SIG-M5 treated with dmso at 0.1 percent for 504 hours (cell line): ENCODE measurements at regions not wholly inside any gene's neighbourhood (a gene's known extent, or its start where the extent isn't known, plus 50 kb on each side); places are given as distances from the start of the nearest gene placed in this dataset.

Source experiments
- DNase-seq: peaks from one replicate; lab custom pipeline; 2025; ENCODE audit not compliant: unreplicated experiment; lab: John Stamatoyannopoulos, UW

DNA sequence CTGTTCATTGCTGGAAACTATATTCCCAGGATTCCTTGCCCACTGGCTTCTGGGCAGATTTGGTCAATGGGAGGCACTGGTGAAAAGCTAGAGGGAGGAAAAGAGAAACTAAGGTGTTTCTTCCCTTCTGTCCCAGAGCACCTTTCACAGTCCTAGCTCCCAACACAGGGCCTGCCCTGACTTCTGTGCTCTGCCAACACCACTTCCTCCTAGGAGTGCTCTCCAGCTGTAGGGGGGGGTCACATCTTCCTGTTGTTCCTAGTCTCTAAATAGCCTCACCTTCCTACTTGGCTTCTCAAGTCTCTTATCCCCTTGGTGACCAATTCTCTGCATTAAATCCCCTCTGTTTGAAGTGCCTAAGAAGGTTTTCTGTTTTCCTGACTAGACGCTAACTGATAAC lies 115.4 kb downstream of the ADRB2 start:
- no peak for DNase-seq

DNA sequence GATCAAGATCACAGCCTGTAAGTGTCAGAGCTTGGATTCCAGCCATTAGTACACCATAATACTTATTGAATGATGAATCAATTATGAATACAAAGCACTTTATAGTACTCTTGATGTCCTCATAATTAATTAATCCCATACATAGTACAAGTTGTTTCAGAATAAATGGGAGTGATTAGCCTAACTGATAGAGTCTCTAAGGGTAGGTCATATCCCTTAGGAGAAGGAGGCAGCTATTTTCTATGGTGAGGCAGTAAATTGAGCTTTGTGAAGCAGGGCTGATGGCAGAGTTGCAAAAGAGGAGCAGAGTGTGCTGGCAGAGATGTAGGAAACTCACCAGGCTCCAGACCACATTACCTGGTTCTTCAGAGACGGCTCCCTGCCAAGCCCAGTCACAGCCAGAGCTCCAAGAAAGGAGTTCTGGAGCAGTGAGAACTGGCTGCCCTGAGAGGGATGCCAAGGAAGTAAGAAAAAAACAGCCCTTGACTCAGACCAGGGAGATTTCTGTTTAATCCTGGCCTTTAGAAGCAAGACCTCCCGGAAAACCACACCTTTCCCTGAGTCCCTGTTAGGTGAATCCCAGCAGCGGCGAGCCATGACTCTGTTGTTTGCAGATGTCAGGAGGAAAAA lies 112.9 kb downstream of the SH3TC2 start:
- DNase-seq: no peak

DNA sequence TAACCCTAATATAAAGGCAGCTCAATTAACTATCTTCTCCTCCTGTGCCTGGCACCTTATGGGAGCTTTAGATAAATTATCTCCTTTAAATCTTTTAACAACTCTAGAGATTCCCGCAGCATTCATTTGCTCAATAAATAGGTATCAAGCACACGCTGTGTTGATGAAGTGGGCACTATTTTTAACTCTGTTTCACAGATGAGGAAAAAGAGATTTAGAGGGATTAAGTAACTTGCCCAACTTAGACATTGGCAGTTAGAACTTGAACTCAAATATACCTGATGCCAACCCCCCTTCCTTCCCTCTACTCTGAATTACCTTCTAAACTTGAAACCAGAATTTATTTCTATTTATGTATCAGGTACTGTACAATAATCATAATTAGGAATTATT lies 112.4 kb downstream of the SH3TC2 start:
- DNase-seq: no peak

DNA sequence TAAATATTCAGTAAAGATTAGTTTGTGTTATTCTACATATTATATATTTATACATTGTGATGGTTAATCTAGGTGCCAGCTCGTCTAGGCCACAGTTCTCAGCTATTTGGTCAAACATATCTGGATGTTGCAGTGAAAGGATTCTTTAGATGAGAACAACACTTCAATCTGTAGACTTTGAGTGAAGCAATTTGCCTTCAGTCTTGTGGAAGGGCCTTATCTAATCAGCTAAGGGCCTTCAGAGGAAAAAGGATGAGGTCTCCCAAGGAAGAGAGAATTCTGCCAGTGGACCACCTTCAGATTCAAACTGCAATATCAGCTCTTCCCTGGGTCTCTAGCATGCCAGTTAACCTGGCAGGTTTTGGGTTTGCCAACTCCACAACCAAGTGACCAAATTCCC lies 112.0 kb downstream of the SH3TC2 start:
- DNase-seq: no peak

DNA sequence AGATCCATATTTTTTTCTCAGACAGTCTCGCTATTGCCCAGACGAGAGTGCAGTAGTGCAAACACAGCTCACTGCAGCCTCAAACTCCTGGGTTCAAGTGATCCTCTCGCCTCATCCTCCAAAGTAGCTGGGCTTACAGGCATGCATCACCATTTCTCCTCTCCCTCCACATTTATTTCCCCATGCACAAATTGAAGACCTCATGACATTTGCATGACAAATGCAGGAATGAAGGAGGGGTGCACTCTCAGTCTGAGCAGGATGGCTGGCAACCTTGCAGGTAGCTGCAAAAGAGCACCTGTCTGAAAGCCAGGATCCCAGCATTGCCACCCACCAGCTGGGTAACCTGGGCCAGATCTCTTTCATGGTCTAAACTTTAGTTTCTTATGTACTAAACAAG lies 111.2 kb downstream of the SH3TC2 start:
- DNase-seq: no peak

DNA sequence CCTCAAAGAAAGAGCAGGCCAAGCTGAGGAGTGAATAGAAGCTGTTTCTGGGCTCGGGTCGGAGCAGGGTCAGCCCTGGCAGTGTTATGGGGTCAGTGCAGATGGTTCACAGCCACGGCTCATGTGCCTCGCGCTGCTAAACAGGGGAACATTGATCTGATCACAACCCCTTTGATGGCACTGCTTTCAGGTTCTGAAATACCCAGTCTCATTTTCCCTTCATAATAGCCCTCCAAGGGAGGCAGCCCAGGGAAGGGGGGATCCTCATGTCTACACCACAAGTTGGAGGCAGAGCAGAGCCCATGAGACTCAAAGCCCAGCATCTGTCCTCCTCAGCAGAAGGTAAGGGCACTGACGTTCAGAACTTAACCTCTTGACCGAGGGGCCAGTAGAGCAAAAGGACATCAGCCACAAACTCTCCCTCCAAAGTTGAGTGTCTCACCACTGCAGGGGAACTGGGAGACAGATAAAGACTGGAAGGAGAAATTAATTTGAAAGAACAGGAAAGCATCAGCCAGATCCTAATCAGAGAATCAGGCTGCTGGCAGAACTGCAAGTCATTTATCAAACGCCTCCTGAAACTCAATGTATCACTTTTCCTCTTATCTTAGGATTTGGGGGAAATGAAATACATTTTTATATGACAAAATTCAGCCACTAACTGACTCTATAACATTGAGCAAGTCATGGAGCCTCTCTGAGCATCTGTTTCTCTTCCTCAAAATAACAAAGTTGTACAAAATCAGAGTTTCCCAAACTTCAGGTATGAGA lies 110.6 kb downstream of the SH3TC2 start:
- no peak for DNase-seq

DNA sequence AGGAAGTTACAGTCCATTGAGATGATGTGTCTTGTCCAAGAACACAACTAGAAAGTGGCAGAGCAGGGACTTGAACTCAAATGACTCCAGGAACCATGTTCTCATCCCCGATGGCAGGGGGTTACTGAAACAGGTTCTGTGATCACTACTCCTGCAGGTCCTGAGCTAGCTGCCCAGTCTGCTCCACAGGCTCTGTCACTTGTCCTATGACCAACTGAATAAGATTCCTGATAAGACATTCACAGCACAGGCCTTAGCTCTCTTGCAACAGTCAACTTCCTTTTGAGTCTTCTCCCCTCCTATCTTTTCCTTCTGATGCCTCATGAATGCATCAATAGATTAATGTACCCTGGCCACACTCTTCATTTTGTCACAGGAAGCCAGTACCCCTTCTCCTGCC lies 109.2 kb downstream of the SH3TC2 start:
- no peak for DNase-seq
